SK-N-MC (cell line): ENCODE measurements at regions not wholly inside any gene's neighbourhood (a gene's known extent, or its start where the extent isn't known, plus 50 kb on each side); places are given as distances from the start of the nearest gene placed in this dataset.

Experiments
- DNase-seq: peaks from one replicate; pipeline ENCODE4 v3.0.0-alpha.2; 2011; ENCODE audit warnings: low read depth, low spot score
- H3K27ac ChIP-seq: fragments of 200-600 bp; sonication (generic); 2 replicates; pipeline ENCODE4 v1.5.1; 2016; ENCODE audit warnings: mixed run types
- H3K36me3 ChIP-seq: fragments of 200-600 bp; sonication (generic); 2 replicates; pipeline ENCODE4 v1.6.1; 2017; ENCODE audit warnings: antibody characterized with exemption, low read length, mixed read lengths; ENCODE audit not compliant: insufficient read depth
- H3K4me3 ChIP-seq: fragments of 200-600 bp; sonication (generic); 2 replicates; pipeline ENCODE4 v1.5.1; 2016
- H3K9ac ChIP-seq: fragments of 200-600 bp; sonication (generic); 2 replicates; pipeline ENCODE4 v1.8.0; 2017; ENCODE audit warnings: mixed run types, mixed read lengths; ENCODE audit not compliant: insufficient read length
- H3K9me3 ChIP-seq: fragments of 200-600 bp; sonication (generic); 2 replicates; pipeline ENCODE4 v1.6.1; 2017; ENCODE audit warnings: low read depth, mild to moderate bottlenecking, antibody characterized with exemption, low read length, moderate library complexity, mixed read lengths
- EZH2 ChIP-seq: fragments of 200-600 bp; sonication (generic); IDR thresholded peaks from one replicate; pipeline ENCODE4 v1.6.1; 2017; ENCODE audit warnings: antibody characterized with exemption
- FOXP2 ChIP-seq: optimal IDR thresholded peaks from 2 replicates; pipeline ENCODE3; 2011; ENCODE audit warnings: mild to moderate bottlenecking, moderate library complexity; ENCODE audit not compliant: insufficient read depth; ENCODE audit errors: extremely low read length, control extremely low read depth
- POLR2AphosphoS5 ChIP-seq: IDR thresholded peaks from 2 replicates; pipeline ENCODE4 v1.6.1; 2012; ENCODE audit warnings: mild to moderate bottlenecking, low read depth, low read length, borderline replicate concordance

GRCh38 chrX:40449956-40450706, 130.6 kb upstream of the ATP6AP2 start:
- Histone ChIP-seq H3K36me3 (no peaks in the 10 kb centered on the region), H3K27ac (no peak overlapping the region), H3K9ac (no peak overlapping the region), H3K4me3 (no peak overlapping the region), H3K9me3 (no peaks in the 10 kb centered on the region)
- TF ChIP-seq EZH2 (no peak), POLR2AphosphoS5 (no peak), FOXP2 (no peak)
- DNase-seq = no peak

DNA sequence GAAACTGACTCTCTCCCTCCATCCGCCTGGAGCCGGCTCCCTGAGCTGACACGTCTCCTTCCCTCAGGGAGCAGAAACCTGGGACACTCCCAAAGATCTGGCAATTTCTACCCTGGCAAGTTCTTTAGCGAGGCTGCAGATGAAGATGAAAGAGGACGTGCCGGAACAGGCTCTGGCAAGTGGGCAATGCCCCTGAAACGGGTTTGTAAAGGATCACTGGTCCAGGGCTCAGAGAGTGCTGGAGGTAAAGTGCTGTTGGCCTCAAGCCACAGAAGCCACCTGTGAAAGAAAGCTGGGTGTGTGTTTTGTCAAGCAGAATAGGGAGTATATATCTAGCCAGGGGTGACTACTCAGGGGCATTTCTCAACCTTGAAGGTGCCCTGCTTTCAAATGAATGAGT, 131.4 kb upstream of the ATP6AP2 start:
- no peaks in the 10 kb centered on the region for H3K36me3 ChIP-seq
- no peak overlapping the region for H3K9ac ChIP-seq
- no peak overlapping the region for H3K4me3 ChIP-seq
- H3K27ac ChIP-seq = no peak overlapping the region
- no peaks in the 10 kb centered on the region for H3K9me3 ChIP-seq
- TF ChIP-seq FOXP2 = no peak
- TF ChIP-seq POLR2AphosphoS5 = no peak
- TF ChIP-seq EZH2 = no peak
- no peak for DNase-seq

GRCh38 chrX:40448793-40449192, 132.0 kb upstream of the ATP6AP2 start:
- no peak overlapping the region for H3K9ac ChIP-seq
- DNase-seq = no peak
- TF ChIP-seq FOXP2 (no peak), EZH2 (no peak), POLR2AphosphoS5 (no peak)
- no peak overlapping the region for H3K4me3 ChIP-seq
- H3K27ac ChIP-seq = no peak overlapping the region
- H3K9me3 ChIP-seq = no peaks in the 10 kb centered on the region
- no peaks in the 10 kb centered on the region for H3K36me3 ChIP-seq

GRCh38 chrX:40446921-40447320, 133.8 kb upstream of the ATP6AP2 start:
- Histone ChIP-seq H3K9ac (no peak overlapping the region), H3K27ac (no peak overlapping the region), H3K9me3 (no peaks in the 10 kb centered on the region), H3K36me3 (no peaks in the 10 kb centered on the region), H3K4me3 (no peak overlapping the region)
- no peak for DNase-seq
- TF ChIP-seq FOXP2 (no peak), POLR2AphosphoS5 (no peak), EZH2 (no peak)

DNA sequence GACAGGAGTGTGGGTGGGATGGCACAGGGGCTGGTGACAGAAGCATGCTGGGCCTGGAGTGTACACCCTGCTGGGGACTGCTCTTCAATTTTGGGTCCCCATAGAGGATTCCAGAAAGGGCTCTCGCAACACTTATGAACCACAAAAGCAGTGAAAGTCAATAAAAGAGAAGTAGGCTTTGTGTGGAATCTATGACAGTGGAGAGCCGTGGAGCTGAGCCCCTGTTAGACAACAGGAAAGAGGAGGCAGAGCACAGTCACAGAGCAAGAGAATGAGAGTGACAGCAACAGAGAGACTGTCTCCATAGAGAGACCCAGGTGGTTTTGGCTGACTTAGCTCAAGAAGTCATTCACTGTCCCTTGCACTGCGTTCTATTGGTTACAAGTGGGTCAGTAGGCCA, 135.1 kb upstream of the ATP6AP2 start:
- Histone ChIP-seq H3K27ac (no peak overlapping the region), H3K9me3 (no peaks in the 10 kb centered on the region), H3K9ac (no peak overlapping the region), H3K4me3 (no peak overlapping the region), H3K36me3 (no peaks in the 10 kb centered on the region)
- TF ChIP-seq POLR2AphosphoS5 (no peak), EZH2 (no peak), FOXP2 (no peak)
- no peak for DNase-seq

GRCh38 chrX:40444798-40445496, 135.8 kb upstream of the ATP6AP2 start:
- Histone ChIP-seq H3K9ac (no peak overlapping the region), H3K9me3 (no peaks in the 10 kb centered on the region), H3K4me3 (no peak overlapping the region), H3K27ac (no peak overlapping the region), H3K36me3 (no peaks in the 10 kb centered on the region)
- TF ChIP-seq FOXP2 = no peak
- TF ChIP-seq EZH2 = no peak
- TF ChIP-seq POLR2AphosphoS5 = no peak
- DNase-seq = no peak

DNA sequence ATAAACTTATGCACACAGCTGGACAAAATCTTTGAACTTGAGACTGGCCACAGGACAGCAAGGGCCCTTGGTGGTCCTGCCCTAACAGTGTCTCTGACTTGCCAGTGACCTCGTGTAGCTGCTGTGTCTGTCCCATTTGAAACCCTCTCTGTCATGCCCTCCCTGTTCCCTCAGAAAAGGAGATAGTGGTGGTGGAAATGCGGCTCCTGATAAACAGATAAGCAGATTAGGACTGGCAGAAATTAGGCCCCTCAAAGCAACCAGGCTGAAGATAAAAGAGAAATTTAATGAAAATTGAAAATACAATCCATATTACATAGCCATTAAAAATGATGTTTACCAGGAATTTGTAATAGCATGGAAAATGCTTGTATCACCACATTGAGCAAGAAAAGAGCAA, 136.6 kb upstream of the ATP6AP2 start:
- Histone ChIP-seq H3K36me3 (no peaks in the 10 kb centered on the region), H3K9me3 (no peaks in the 10 kb centered on the region), H3K27ac (no peak overlapping the region), H3K9ac (no peak overlapping the region), H3K4me3 (no peak overlapping the region)
- DNase-seq = no peak
- no peak for TF ChIP-seq POLR2AphosphoS5
- no peak for TF ChIP-seq FOXP2
- no peak for TF ChIP-seq EZH2

DNA sequence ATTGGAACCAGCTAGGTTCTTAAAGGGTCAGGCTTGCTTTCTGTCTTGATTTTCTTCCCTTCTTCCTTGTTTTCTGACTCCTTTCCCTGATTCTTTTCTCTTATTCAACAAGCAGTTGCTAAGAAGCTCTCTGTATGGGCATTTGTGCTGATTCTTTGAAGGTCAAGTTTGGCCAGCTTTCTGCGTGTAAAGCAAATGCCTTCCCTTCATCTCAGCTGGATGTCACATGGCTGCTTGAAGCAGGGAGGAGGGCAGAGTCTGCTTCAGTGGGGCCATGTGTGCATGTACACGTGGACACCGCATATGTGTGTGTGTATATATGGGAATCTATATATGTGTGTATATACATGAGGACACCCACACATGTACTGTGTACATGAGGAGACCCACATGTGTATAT, 139.9 kb upstream of the ATP6AP2 start:
- Histone ChIP-seq H3K4me3 (no peak overlapping the region), H3K36me3 (no peaks in the 10 kb centered on the region), H3K9ac (no peak overlapping the region), H3K27ac (no peak overlapping the region), H3K9me3 (no peaks in the 10 kb centered on the region)
- TF ChIP-seq POLR2AphosphoS5 (no peak), EZH2 (no peak), FOXP2 (no peak)
- no peak for DNase-seq
